Eye (tissue), 1 donor: ENCODE measurements at regions not wholly inside any gene's neighbourhood (a gene's known extent, or its start where the extent isn't known, plus 50 kb on each side); places are given as distances from the start of the nearest gene placed in this dataset.
A peak's percentile ranks its signal among the peaks of the same experiment; 100 is the strongest.
"Not testable (repeated sequence)": the region's sequence is repeated elsewhere in the genome, so short reads cannot be mapped to it uniquely, and the experiment has no call there.

Source experiments
- DNase-seq: peaks from one replicate; pipeline ENCODE4 v3.0.0-alpha.2; 2015

- DNase-seq: no peak
These were observed 322.4 kb downstream of the SETD4 start for GRCh38 chr21:35737899-35738346.

- no peak for DNase-seq
These were observed 322.9 kb downstream of the SETD4 start for GRCh38 chr21:35737449-35737848.

GRCh38 chr21:35732788-35733187, 327.5 kb downstream of the SETD4 start:
- no peak for DNase-seq

- DNase-seq: no peak
These were observed 330.0 kb downstream of the SETD4 start for GRCh38 chr21:35730325-35730724.

GRCh38 chr21:35727830-35728229, 332.5 kb downstream of the SETD4 start:
- no peak for DNase-seq

GRCh38 chr21:35724156-35724555, 336.2 kb downstream of the SETD4 start:
- DNase-seq: no peak

- no peak for DNase-seq
These were observed 338.6 kb downstream of the SETD4 start for GRCh38 chr21:35721701-35722100.

- peak; percentile 81 for DNase-seq
These were observed 340.1 kb downstream of the SETD4 start for GRCh38 chr21:35720208-35720731.

- no peak for DNase-seq
These were observed 341.2 kb downstream of the SETD4 start for GRCh38 chr21:35719080-35719479.

GRCh38 chr21:35716876-35717565, 343.3 kb downstream of the SETD4 start:
- DNase-seq: peak; percentile 32

- DNase-seq: no peak
These were observed 346.4 kb downstream of the SETD4 start for GRCh38 chr21:35713914-35714313.

GRCh38 chr21:35711661-35712060, 348.7 kb downstream of the SETD4 start:
- no peak for DNase-seq

- no peak for DNase-seq
These were observed 349.1 kb downstream of the SETD4 start for GRCh38 chr21:35711213-35711612.

GRCh38 chr21:35709990-35710389, 350.3 kb downstream of the SETD4 start:
- not testable (repeated sequence) for DNase-seq

GRCh38 chr21:35705888-35706287, 354.4 kb downstream of the SETD4 start:
- DNase-seq: no peak

- no peak for DNase-seq
These were observed 355.0 kb downstream of the SETD4 start for GRCh38 chr21:35705237-35705887.

- DNase-seq: no peak
These were observed 356.6 kb downstream of the SETD4 start for GRCh38 chr21:35703704-35704103.

GRCh38 chr21:35699361-35699760, 361.0 kb downstream of the SETD4 start:
- no peak for DNase-seq

GRCh38 chr21:35697321-35697808, 363.0 kb downstream of the SETD4 start:
- DNase-seq: peak; percentile 72

GRCh38 chr21:35696644-35697043, 363.7 kb downstream of the SETD4 start:
- no peak for DNase-seq

GRCh38 chr21:35692311-35692710, 368.0 kb downstream of the SETD4 start:
- DNase-seq: no peak

- no peak for DNase-seq
These were observed 369.9 kb downstream of the SETD4 start for GRCh38 chr21:35690436-35690835.

GRCh38 chr21:35686156-35686555, 374.2 kb downstream of the SETD4 start:
- DNase-seq: no peak

- DNase-seq: no peak
These were observed 376.5 kb downstream of the SETD4 start for GRCh38 chr21:35683664-35684304.
